Dedifferentiated amniotic fluid mesenchymal stem cell (primary cell): ENCODE measurements at regions not wholly inside any gene's neighbourhood (a gene's known extent, or its start where the extent isn't known, plus 50 kb on each side); places are given as distances from the start of the nearest gene placed in this dataset.

ENCODE experiments used
- DNase-seq: peaks from one replicate; pipeline ENCODE4 v3.0.0-alpha.2; 2016; ENCODE audit errors: extremely low spot score

DNA sequence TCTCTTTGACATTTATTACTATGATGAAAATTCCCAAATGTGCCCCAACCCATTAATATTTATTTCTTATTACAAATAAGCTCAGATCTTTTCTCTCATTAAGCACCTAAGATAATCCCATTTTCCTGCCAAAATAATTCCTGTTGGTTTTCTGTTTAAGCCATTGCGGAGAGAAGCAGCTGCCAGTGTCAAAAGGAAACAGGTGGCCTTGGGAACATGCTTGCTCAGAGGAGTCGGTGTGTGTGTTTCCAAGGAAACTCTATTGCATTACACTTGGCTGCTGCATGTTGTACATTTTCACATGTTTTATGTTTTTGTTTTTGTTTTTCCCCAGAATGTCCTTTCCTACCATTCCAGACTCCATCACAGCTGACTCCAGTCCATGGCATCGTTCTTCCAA is 56.4 kb downstream of the CD24 start:
- DNase-seq = no peak

DNA sequence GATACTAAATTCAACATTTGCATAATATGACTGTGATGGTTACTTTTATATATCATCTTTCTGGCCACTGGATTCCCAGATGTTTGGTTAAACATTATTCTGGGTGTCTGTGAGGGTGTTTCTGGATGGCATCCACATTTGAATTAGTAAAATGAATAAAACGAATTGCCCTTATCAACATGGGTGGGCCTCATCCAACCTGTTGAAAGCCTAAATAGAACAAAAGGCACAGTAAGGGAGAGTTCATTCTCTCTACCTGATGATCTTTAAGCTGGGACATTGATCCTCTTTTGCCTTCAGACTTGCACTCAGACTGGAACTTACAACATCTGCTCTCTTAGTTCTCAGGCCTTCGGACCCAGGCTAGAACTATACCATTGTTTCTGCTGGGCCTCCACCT is 57.6 kb downstream of the CD24 start:
- no peak for DNase-seq

DNA sequence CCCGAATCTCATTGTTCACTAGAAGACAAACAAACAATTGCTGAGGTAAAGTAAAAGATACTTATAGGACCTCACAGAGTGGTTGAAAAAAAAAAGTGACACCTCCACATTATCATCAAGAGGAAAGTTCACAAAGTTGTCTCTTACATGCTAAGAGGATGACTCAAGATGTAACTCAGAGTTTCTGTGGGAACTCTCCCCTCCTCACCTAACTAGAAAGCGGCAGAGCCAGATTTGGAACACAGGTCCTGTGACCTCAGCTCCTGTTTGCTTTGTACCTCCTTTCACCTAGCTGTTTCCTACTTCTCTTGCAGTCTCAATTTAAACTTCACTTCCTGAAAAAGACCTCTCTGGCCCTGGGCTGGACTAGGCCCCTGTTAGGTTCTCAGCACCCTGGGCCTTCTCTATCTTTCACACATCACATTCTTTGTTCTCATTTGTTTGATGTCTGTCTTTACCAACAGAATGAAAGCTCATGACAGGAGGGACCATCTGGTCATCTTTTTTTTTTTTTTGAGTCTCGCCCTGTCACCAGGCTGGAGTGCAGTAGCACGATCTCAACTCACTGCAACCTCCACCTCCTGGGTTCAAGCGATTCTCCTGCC is 60.8 kb downstream of the CD24 start:
- DNase-seq = no peak

DNA sequence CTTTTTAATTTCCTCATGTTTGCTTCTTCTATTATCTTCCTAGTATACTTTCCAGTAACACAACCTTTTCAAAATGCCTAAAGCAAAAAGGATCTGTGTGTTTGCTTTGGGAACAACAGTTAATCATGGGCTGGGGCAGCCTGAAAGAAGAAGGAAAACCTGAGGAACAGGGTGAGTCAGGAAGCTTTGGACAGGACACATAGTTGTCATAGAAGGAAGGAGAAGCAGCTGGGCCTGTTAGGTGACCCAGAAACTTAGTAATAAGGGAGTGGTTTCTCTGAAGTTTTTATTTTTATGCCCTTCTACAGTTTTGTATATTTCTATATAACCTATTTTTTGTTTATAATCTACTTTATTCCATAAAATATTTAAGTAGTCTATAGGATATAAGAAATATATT is 61.4 kb downstream of the CD24 start:
- DNase-seq = no peak

DNA sequence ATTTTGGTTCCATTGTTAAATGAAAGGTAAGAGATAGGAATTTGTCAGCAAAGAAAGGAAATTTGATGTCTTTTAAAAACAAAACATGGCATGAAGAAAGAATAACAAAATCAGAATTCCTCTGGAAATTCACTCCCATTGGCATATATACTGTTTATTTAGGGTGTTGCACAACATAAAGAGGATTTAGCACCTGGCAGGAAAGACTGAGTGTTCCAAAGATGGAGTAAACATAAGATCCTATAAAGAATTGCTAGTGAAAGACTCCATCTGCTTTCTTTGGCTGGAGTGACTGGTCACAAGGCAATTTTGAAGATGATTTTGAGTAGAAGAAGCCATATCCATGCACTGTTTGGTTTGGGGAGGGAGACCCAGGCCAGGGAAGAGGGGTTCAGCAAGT is 62.4 kb downstream of the CD24 start:
- DNase-seq = no peak

DNA sequence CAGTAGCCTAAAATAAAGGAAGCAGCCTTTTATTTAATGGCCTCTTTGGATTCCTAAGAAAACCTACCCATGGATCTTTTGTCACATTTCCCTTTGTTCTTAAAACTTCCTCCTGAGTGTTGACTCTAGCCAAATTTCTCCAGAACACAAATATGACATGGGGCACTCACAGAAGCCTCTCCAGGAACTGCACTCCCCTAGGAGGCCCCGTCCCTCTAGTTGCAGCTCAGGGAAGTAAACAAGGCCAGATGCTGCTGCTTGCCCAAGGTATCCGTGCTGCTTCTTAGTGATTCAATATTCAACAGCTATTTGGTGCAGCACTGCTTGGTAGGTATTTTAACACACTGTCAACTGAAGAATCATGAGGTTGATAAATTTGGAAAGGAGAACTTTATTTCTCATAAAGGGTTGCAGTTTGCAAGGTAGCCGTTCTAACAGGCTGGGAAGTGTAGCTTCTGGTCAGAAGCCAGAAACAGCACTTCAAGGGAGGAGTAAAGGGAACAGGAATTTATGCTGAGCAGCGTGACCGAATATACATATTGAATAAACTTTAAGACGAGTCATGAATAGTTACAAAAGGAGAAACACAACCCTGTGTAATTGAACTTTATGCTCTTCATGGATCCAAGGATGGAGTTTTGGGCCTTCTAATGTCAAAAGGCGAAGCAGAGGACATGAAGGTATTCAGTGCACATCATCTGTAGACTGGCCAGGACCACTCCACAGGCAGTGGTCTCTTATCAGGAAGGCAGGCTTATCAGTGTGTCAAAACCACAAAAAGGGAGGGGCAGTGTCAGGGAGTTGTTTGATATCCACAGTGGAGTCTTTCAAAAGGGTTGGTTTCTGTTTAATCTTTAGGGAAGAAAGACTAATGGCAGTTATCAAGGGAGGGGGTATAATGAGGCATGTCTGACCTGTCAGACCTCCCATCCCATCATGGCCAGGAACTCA is 63.3 kb downstream of the CD24 start:
- DNase-seq = no peak

DNA sequence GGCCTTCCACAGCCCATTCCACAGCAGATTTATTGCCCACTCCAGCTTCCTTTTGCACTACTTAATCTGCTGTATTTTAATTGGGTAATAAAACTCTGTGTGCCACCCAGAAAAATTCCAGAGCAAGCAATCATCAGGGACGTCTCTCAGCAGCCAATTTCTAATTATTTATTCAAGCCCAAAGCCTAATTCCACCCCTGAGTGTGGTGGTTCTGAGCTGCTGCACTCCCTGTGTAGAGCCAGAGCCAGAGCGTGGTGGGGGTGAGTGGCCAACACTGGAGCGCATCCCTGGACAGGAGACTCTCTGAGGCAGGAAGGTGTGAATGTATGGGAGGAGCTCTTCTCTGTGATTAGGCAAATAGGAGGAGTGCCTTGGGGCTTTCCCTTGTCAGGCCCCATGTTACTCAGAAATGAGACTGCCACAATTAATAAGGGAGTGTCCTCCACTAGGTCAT is 66.1 kb downstream of the CD24 start:
- DNase-seq = no peak

DNA sequence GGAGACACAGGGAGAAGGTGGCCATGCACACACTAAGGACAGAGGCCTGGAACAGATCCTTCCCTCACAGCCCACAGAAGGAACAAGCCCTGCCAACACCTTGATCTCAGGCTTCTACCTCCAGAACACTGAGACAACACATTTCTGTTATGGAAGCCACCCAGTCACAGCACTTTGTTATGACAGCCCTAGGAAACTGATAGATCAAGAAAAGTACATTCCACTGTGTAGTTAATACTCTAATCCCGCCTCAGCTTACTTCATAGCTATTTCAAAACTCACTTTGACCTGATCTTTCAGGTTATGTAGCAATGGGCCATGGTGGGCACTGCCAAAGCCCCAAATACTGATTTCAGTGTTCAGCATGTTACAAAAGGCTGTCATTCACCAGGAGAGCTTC is 66.8 kb downstream of the CD24 start:
- DNase-seq = no peak

DNA sequence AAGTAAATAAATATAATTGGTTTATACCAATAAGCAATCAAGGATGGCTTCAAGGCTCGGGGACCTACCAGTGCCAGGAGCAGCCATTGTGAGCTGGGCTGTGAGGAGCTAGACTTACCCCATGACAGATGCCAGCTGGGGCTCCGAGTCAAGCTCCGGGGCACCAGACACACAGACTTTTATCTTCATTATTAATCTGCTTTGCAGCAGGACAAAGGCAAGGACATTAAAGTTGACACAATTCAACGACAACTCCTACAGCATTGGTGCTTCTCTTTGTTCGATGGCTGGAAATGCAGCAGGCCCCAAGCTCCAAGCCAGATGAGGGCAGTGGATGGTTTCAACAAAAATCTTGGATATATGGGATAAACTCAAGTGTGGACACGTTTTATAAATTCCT is 68.3 kb downstream of the CD24 start:
- no peak for DNase-seq

DNA sequence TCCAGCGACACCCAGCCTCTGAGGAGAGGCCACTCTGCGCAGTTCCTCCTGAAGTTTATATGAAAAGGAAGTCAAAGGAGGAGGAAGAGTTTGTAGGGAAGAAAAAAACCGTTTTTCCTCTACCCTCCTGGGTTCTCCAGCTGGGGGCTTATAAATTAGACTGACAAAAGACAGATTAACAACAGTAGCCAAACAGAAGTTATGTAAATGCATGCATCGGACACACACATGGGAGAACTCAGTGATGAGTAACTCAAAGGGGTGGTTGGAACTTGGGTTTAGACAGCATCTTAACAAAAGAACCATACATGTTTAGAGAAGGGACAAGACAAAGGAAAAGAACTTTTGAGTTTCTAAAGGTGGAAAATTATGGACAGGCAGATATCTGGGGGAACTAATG is 71.2 kb downstream of the CD24 start:
- DNase-seq = no peak

DNA sequence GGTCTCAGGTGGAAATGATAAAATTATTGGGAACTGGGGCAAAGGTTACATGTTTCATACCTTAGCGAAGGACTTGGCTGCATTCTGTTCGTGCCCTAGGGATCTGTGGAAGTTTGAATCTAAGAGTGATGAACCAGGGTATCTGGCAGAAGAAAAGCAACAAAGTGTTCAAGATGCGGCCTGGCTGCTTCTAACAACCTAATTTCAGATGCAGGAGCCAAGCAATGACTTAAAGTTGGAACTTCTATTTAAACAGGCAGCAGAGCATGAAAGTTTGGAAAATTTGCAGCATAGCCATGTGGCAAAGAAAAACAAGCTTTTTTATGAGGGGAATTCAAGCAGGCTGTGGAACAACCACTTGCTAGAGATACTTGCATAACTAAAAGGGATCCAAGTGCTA is 73.5 kb downstream of the CD24 start:
- no peak for DNase-seq

DNA sequence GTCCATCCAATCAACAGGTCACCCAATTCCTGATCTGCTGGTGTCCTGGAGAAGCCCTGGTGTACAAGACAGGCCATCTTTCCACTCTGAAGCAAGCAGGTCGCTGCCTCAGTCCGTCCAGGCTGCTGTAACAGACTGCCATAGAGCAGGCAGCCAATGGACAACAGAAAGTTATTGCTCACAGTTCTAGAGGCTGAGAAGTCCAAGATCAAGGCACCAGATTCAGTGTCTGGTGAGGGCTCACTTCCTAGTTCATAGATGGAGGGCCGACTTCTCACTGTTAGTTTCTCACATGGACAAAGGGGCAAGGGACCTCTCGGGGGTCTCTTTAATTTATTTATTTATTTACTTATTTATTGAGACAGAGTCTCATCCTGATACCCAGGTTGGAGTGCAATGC is 74.8 kb downstream of the CD24 start:
- no peak for DNase-seq

DNA sequence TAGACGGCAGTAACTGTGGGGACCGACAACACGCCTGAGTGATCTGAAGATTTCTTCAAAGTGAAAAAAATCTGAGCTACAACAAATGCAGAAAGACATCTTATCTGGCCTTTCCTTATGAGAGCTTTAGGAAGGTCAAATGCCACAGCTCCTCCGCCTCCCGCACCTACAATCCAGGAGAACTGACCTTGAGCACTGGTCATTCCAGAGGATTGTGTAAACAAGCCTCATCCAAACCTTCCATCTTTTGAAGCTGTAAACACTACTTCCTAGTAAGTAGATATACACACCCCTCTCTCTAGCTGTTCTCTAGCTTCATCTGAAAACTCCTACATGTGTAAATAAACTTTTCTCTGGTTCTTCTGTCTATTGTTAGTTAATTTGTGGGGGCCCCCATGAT is 76.9 kb downstream of the CD24 start:
- DNase-seq = no peak

DNA sequence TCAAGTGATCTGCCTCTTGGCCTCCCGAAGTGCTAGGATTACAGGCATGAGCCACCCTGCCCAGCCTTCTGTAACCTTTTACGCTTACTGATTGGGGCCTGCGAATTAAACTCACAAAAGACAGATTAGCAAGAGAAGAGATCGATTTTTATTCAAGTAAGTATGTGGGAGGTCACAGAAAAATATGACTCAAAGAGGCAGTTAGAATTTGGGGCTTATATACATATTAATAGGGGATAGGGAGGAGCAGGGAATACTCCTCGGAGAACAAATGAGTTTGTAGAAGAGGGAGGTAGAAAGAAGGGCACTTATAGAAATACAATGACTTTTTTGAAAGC is 78.9 kb downstream of the CD24 start:
- DNase-seq = no peak

DNA sequence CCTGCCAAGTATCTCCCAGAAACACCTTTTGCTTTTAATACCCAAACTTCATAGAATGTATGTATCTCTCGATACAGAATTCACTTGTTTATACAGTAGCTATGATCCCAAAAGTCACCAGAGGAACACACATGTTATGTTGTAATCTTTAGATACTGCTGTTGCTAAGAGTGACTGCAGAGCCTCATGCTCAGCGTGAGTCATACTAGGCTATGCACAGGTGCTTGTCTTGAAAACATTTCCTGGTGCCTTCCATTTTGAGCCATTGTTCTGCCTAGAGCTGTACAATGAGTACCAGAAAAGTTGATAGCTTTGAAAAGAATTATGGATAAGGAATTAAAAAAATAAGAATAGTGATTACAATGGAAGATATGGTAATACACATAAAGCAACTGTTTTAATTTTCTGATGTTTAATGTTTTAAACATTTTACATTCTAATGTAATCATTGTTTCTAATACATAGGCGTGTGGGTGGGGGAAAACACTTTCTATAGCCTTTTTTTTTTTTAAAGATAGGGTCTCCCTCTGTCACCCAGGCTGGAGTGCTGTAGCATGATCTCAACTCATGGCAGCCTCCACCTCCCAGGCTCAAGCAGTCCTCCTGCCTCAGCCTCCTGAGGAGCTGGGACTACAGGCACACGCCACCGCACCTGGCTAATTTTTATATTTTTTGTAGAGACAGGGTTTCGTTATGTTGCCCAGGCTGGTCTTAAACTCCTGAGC is 79.4 kb downstream of the CD24 start:
- DNase-seq = no peak

DNA sequence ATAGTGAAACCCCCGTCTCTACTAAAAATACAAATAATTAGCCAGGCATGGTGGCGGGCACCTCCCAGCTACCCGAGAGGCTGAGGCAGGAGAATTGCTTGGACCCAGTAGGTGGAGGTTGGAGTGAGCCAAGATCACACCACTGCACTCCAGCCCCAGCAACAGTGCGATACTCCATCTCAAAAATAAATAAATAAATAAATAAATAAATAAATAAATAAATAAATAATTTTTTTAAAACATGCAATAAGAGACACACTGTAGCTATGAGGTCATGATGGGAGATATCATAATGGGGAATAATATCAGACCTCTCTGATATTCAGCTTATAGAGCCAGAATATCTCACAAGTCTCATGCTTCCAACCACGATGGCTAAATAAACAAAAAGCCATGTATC is 82.3 kb downstream of the CD24 start:
- no peak for DNase-seq

DNA sequence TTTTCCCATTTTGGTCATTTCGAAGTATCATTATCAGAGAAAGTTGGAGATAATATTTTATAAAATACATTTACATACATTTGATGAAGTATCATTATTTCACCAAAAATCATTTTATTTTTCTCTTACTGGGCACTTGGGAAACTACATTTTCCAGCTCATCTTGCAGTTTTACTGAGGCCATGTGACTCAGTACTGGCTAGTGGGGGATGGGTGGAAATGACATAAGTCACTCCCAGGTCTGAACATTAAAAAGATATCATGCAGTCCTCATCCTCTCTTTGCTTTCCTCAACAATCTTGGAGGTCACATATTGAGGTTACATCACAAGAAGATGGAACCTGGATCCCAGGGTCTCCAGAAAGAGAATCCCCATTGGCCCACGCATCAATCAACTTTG is 84.1 kb downstream of the CD24 start:
- no peak for DNase-seq

DNA sequence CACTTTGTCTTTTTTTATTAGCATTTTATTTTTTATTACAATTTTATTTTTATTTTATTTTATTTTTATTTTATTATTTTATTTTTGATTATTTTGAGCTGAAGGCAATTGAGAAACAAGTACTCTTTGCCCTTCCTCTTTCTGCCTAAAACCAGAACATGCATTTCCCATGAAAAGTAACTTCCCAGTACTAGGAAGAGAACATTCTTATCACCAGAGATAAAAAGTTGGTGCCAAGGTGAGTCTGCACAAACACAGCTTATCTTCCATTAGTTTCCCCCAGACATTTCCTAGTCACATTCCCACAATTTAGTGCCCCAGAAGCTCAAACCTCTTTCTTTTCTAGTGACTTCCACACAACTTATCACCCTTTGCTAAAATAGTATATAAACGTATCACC is 84.8 kb downstream of the CD24 start:
- DNase-seq = no peak

DNA sequence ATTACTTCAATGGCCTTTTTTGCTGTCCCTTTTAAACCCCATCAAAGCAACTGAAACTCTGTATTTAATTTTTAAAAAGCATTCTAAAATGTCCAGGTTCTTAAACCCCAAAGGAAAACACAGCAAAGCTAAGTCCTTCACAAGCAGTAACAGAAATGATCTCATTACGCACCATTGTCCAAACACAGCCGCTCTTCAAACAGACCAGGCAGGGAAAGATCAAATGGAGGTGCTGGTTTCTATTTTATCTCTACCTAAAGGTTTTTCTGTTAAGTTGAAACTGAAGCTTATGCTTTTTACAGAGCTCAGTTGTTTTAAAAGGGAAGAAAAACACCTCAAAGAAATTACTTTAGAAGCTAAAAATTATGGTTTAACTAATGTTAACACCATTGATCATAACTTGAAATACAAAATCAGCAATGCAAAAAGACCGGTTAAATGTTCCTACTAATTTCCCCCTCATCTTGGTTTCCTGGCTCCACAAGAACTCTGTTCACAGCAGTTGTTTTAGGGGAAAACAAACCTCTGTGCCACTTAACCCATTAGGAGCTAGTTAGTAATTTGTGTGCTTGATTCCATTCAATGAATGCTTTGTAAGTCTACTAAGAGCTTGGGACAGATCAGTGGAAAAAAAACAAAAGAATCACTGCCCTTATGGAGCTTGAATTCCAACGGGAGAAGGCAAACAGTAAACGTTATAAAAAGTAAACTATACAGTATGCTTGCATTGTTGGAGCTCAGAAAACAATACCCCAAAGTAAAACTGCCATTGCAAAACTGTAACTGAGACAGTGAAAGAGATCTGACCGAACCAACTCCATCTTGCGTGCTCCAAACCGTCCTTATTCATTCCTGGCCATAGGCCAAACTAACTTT is 87.4 kb downstream of the CD24 start:
- DNase-seq = no peak

DNA sequence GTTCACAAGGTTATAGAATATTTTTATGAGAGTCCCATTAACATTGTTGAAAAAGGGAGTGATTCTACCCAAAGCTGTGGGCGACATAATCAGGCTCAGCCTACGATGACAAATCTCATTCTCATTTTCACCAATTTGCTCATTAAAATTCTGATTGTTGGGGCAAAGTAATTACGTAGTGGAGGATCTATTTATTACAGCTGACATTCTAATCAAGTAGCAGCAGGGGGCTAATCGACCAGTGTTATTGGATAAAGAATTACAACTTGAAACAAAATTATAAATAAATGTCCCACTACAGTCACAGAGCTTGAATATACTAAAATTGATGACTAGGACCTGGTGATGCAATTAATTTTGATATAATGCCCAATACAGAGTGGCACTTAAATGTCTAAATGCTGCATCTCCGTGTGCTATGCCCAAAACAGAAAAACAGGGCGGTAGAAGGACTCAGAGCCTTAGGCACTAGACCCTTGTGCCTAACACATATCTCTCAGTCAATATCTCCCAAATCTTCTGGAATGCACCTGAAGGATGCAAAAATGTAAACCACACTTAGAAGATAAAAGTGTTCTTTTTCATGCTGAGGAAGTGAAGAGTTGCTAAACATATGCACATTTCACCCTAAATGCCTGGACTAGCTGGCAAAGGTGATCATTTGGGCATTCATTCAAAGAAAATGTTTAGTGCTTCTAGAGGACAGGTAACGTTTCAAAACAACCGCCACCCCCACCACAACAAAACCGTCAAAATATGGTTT is 88.3 kb downstream of the CD24 start:
- no peak for DNase-seq

DNA sequence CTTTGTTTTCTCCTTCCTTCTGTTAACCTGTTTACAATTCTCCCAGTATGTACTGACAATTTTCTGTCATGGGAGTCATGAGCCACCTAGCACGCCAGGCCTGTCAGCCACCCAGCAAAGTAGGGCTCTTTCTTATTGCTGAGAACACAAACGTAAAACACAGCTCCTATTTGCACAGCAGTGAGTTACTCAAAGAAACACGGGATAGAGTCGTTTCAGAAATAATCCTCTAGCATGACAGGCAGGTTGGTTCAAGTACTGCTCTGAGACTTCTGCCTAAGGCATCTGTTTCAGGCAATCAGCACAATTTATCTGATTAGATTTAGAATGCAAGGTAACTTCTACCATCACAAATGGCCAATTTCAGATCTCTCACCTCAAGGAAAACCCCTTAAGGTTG is 88.8 kb downstream of the CD24 start:
- no peak for DNase-seq
